H1 (cell line): ENCODE measurements at regions not wholly inside any gene's neighbourhood (a gene's known extent, or its start where the extent isn't known, plus 50 kb on each side); places are given as distances from the start of the nearest gene placed in this dataset.

Experiments
- CTCF ChIA-PET: fragments of 300-600 bp; sonication (Branson Sonifier 250); formaldehyde crosslinking; loops from one replicate; lab custom pipeline; 2021; ENCODE audit not compliant: partially characterized antibody; lab: Charles Lee
- POLR2A ChIA-PET: fragments of 300-600 bp; sonication (Branson Sonifier 250); formaldehyde crosslinking; loops from one replicate; lab custom pipeline; 2021; ENCODE audit warnings: inconsistent platforms; ENCODE audit not compliant: partially characterized antibody; lab: Charles Lee
- DNase-seq, 2 experiments: peaks; one replicate each; pipeline versions ENCODE4 v3.0.0 to v3.0.0-alpha.2; 2010 to 2022; ENCODE audit warnings: low spot score in 2 of 2, low read depth in 1 of 2, mixed read lengths in 1 of 2
- FAIRE-seq: peaks from 2 replicates; lab custom pipeline; 2011; peaks lifted over from hg19 to GRCh38; lab: Jason Lieb, UNC
- H2AFZ ChIP-seq: 2 replicates; pipeline ENCODE4 v1.8.1; 2012; ENCODE audit warnings: low read length, inconsistent platforms
- H2AK5ac ChIP-seq: 2 replicates; pipeline ENCODE4 v1.6.1; 2013; ENCODE audit warnings: low read depth, low read length
- H2BK120ac ChIP-seq: replicated peaks from 2 replicates; pipeline ENCODE3; 2013; ENCODE audit warnings: low read depth, low read length, inconsistent platforms
- H2BK12ac ChIP-seq: 2 replicates; pipeline ENCODE4 v1.6.1; 2013; ENCODE audit warnings: low read depth, low read length
- H2BK15ac ChIP-seq: 2 replicates; pipeline ENCODE4 v1.6.1; 2013; ENCODE audit warnings: low read length
- H2BK20ac ChIP-seq: 2 replicates; pipeline ENCODE4 v1.6.1; 2013; ENCODE audit warnings: low read length
- H2BK5ac ChIP-seq: 2 replicates; pipeline ENCODE4 v1.6.1; 2013; ENCODE audit warnings: low read depth, low read length
- H3K14ac ChIP-seq: 2 replicates; pipeline ENCODE4 v1.6.1; 2013; ENCODE audit warnings: inconsistent platforms; ENCODE audit not compliant: insufficient read length
- H3K18ac ChIP-seq: 2 replicates; pipeline ENCODE4 v1.6.1; 2013; ENCODE audit warnings: low read length; ENCODE audit errors: extremely low read depth
- H3K23ac ChIP-seq: 2 replicates; pipeline ENCODE4 v1.6.1; 2013; ENCODE audit warnings: inconsistent platforms; ENCODE audit not compliant: insufficient read length
- H3K23me2 ChIP-seq: 2 replicates; pipeline ENCODE4 v1.6.1; 2013; ENCODE audit warnings: low read depth, low read length
- H3K27ac ChIP-seq: 2 replicates; pipeline ENCODE4 v1.6.1; 2011; ENCODE audit warnings: low read depth, low read length, inconsistent platforms
- H3K27me3 ChIP-seq, 4 experiments: replicated peaks in 1 of 4; 1 replicate in 1 of 4; 2 replicates in 3 of 4; pipeline versions ENCODE4 v1.6.1 to v1.8.1; 2011 to 2013; ENCODE audit warnings: low read length in 3 of 4, mild to moderate bottlenecking in 3 of 4, inconsistent platforms in 2 of 4, mixed read lengths in 2 of 4, moderate library complexity in 1 of 4; ENCODE audit not compliant: control insufficient read depth in 3 of 4, insufficient read depth in 3 of 4; ENCODE audit errors: extremely low read depth in 1 of 4
- H3K36me3 ChIP-seq, 4 experiments: 2 replicates each; pipeline versions ENCODE4 v1.6.1 to v1.8.1; 2011 to 2013; ENCODE audit warnings: mild to moderate bottlenecking in 4 of 4, low read length in 3 of 4, moderate library complexity in 2 of 4, control low read depth in 1 of 4, inconsistent platforms in 1 of 4; ENCODE audit not compliant: insufficient read depth in 4 of 4, control insufficient read depth in 2 of 4
- H3K4ac ChIP-seq: replicated peaks from 2 replicates; pipeline ENCODE3; 2013; ENCODE audit warnings: low read length, low read depth, mixed read lengths, inconsistent platforms; ENCODE audit not compliant: insufficient read length
- H3K4me1 ChIP-seq, 4 experiments: replicated peaks in 1 of 4; 1 replicate in 1 of 4; 2 replicates in 3 of 4; pipeline versions ENCODE4 v1.6.1 to v1.8.1; 2011 to 2013; ENCODE audit warnings: low read length in 3 of 4, inconsistent platforms in 2 of 4, mixed read lengths in 1 of 4; ENCODE audit not compliant: insufficient read depth in 4 of 4, control insufficient read depth in 3 of 4
- H3K4me2 ChIP-seq, 2 experiments: 2 replicates each; pipeline versions ENCODE4 v1.6.1 to v1.8.1; 2011 to 2013; ENCODE audit warnings: low read depth in 2 of 2, low read length in 2 of 2, control low read depth in 1 of 2, inconsistent platforms in 1 of 2, mild to moderate bottlenecking in 1 of 2; ENCODE audit not compliant: insufficient read depth in 1 of 2
- H3K4me3 ChIP-seq, 4 experiments: fragments of 200-600, 300-600 bp in 1 of 4; sonication (generic), shearing (Covaris generic), sonication (Bioruptor Twin) in 1 of 4; 2 replicates each; pipeline versions ENCODE4 v1.5.1 to v1.8.1; 2011 to 2016; ENCODE audit warnings: low read length in 4 of 4, low read depth in 3 of 4, control low read depth in 2 of 4, inconsistent platforms in 2 of 4, mild to moderate bottlenecking in 2 of 4, mixed read lengths in 1 of 4, moderate library complexity in 1 of 4; ENCODE audit not compliant: insufficient read depth in 2 of 4; ENCODE audit errors: extremely low read depth in 1 of 4
- H3K56ac ChIP-seq: replicated peaks from 2 replicates; pipeline ENCODE3; 2013; ENCODE audit warnings: low read depth, mild to moderate bottlenecking, mixed read lengths, low read length, inconsistent platforms; ENCODE audit not compliant: insufficient read length
- H3K79me1 ChIP-seq: 2 replicates; pipeline ENCODE4 v1.6.1; 2013; ENCODE audit warnings: low read depth, low read length, control low read depth
- H3K79me2 ChIP-seq, 2 experiments: 2 replicates each; pipeline versions ENCODE4 v1.6.1 to v1.8.1; 2012 to 2013; ENCODE audit warnings: low read length in 2 of 2, mild to moderate bottlenecking in 2 of 2, inconsistent platforms in 1 of 2; ENCODE audit not compliant: insufficient read depth in 2 of 2, control insufficient read depth in 1 of 2
- H3K9ac ChIP-seq, 4 experiments: replicated peaks in 1 of 4; 1 replicate in 1 of 4; 2 replicates in 3 of 4; pipeline versions ENCODE4 v1.6.1 to v1.8.1; 2011 to 2013; ENCODE audit warnings: low read depth in 3 of 4, low read length in 3 of 4, control low read depth in 2 of 4, mild to moderate bottlenecking in 2 of 4, moderate library complexity in 2 of 4, inconsistent platforms in 1 of 4; ENCODE audit errors: extremely low read depth in 1 of 4
- H3K9me3 ChIP-seq, 2 experiments: 2 replicates each; pipeline versions ENCODE4 v1.6.1 to v1.8.1; 2012 to 2013; ENCODE audit warnings: mild to moderate bottlenecking in 2 of 2, moderate library complexity in 2 of 2, control low read depth in 1 of 2, inconsistent platforms in 1 of 2, low read depth in 1 of 2, low read length in 1 of 2, mixed read lengths in 1 of 2; ENCODE audit not compliant: insufficient read depth in 2 of 2
- H4K20me1 ChIP-seq, 2 experiments: replicated peaks in 1 of 2; 2 replicates each; pipeline versions ENCODE3 to v1.8.1; 2011 to 2013; ENCODE audit warnings: inconsistent platforms in 2 of 2, low read length in 2 of 2, mild to moderate bottlenecking in 1 of 2; ENCODE audit not compliant: insufficient read depth in 2 of 2, control insufficient read depth in 1 of 2
- H4K5ac ChIP-seq: 2 replicates; pipeline ENCODE4 v1.6.1; 2013; ENCODE audit warnings: low read length, low read depth, mixed read lengths, inconsistent platforms; ENCODE audit not compliant: insufficient read length
- H4K8ac ChIP-seq: 2 replicates; pipeline ENCODE4 v1.8.0; 2013; ENCODE audit warnings: mild to moderate bottlenecking, moderate library complexity, low read length, inconsistent platforms; ENCODE audit not compliant: insufficient read depth; ENCODE audit errors: extremely low read depth
- H4K91ac ChIP-seq: replicated peaks from 2 replicates; pipeline ENCODE3; 2013; ENCODE audit warnings: low read length, mixed read lengths, inconsistent platforms; ENCODE audit not compliant: insufficient read length
- CHD2 ChIP-seq: IDR thresholded peaks from 2 replicates; pipeline ENCODE4 v1.6.1; 2012; ENCODE audit warnings: low read length, improper control_type of control experiment
- CTBP2 ChIP-seq: IDR thresholded peaks from 2 replicates; pipeline ENCODE4 v1.7.0; 2011; ENCODE audit warnings: borderline replicate concordance, mild to moderate bottlenecking, moderate library complexity, mixed read lengths, low read length; ENCODE audit not compliant: insufficient read depth, insufficient read length
- E2F6 ChIP-seq: IDR thresholded peaks from 2 replicates; pipeline ENCODE4 v1.6.1; 2012; ENCODE audit warnings: inconsistent platforms
- EP300 ChIP-seq, 2 experiments: IDR thresholded peaks; 1 replicate in 1 of 2; 2 replicates in 1 of 2; pipeline ENCODE4 v1.6.1; 2011 to 2012; ENCODE audit warnings: low read depth in 2 of 2, low read length in 2 of 2, mild to moderate bottlenecking in 2 of 2, borderline replicate concordance in 1 of 2, inconsistent platforms in 1 of 2, moderate library complexity in 1 of 2
- EZH2 ChIP-seq: fragments of 200-600 bp; sonication (generic); IDR thresholded peaks from 2 replicates; pipeline ENCODE4 v1.7.1; 2012; ENCODE audit warnings: low read depth, mild to moderate bottlenecking, moderate library complexity, low read length, inconsistent platforms; ENCODE audit not compliant: severe bottlenecking
- HDAC2 ChIP-seq, 2 experiments: fragments of 300-600 bp in 1 of 2; sonication (generic) in 1 of 2; IDR thresholded peaks; 2 replicates each; pipeline ENCODE4 v1.6.1; 2011 to 2012; ENCODE audit warnings: low read depth in 2 of 2, low read length in 2 of 2, mild to moderate bottlenecking in 2 of 2, moderate library complexity in 2 of 2, borderline replicate concordance in 1 of 2, inconsistent platforms in 1 of 2
- HDAC6 ChIP-seq: IDR thresholded peaks from one replicate; pipeline ENCODE4 v1.7.1; 2012; ENCODE audit warnings: low read depth, mild to moderate bottlenecking, inconsistent platforms, low read length, moderate library complexity
- JUND ChIP-seq: IDR thresholded peaks from 2 replicates; pipeline ENCODE4 v1.6.1; 2011; ENCODE audit warnings: mild to moderate bottlenecking, improper control_type of control experiment, low read length
- RAD21 ChIP-seq, 2 experiments: IDR thresholded peaks in 1 of 2; conservative IDR thresholded peaks in 1 of 2; 2 replicates each; pipeline ENCODE4 v1.6.1; 2011; ENCODE audit warnings: low read depth in 2 of 2, low read length in 2 of 2, improper control_type of control experiment in 1 of 2, inconsistent platforms in 1 of 2, mild to moderate bottlenecking in 1 of 2, moderate library complexity in 1 of 2
- SP2 ChIP-seq: IDR thresholded peaks from 2 replicates; pipeline ENCODE4 v1.6.1; 2012; ENCODE audit warnings: mild to moderate bottlenecking, low read length, inconsistent platforms
- USF2 ChIP-seq: IDR thresholded peaks from 2 replicates; pipeline ENCODE4 v1.6.1; 2011; ENCODE audit warnings: low read length, improper control_type of control experiment
- WGBS, 2 experiments: shearing (Covaris generic) in 1 of 2; methylation state at CpG; one replicate each; pipeline versions ENCODE4 v1.1.6 to v1.1.7; 2013 to 2015; ENCODE audit warnings: low lambda C conversion rate in 2 of 2, mixed read lengths in 2 of 2, inconsistent platforms in 1 of 2, low coverage in 1 of 2, missing lambda C conversion rate in 1 of 2; ENCODE audit not compliant: insufficient replicate concordance in 2 of 2, insufficient coverage in 1 of 2, insufficient read length in 1 of 2; ENCODE audit errors: extremely low coverage in 1 of 2, missing lambda C conversion rate in 1 of 2; 5-methylcytosine and 5-hydroxymethylcytosine counted together

GRCh38 chr21:35164971-35165483, 115.9 kb upstream of the RUNX1 start:
- Histone ChIP-seq H2BK12ac (no peak overlapping the region), H2BK20ac (no peak overlapping the region), H4K8ac (no peak overlapping the region), H3K23me2 (no peaks in the 10 kb centered on the region), H2BK120ac (no peak overlapping the region), H4K5ac (no peak overlapping the region), H4K91ac (no peak overlapping the region), H3K79me1 (no peaks in the 10 kb centered on the region), H3K9me3 (peaks cover 3 to 4% of the 10 kb centered on the region in 2 experiments; a peak in 1 of 4 replicates), H3K56ac (no peak overlapping the region), H3K27me3 (no peaks in the 10 kb centered on the region), H3K23ac (no peak overlapping the region), H3K27ac (no peak overlapping the region), H2AK5ac (no peak overlapping the region), H3K18ac (no peak overlapping the region), H2BK5ac (no peak overlapping the region), H3K4me1 (peaks cover 0 to 4% (median 4%) of the 10 kb centered on the region in 4 experiments; a peak in 5 of 7 replicates), H3K4me3 (no peak overlapping the region), H3K4ac (no peak overlapping the region), H4K20me1 (no peaks in the 10 kb centered on the region), H3K4me2 (no peak overlapping the region), H2AFZ (no peak overlapping the region), H3K36me3 (no peaks in the 10 kb centered on the region), H3K79me2 (no peaks in the 10 kb centered on the region), H3K9ac (no peak overlapping the region), H3K14ac (no peak overlapping the region), H2BK15ac (no peak overlapping the region)
- CTCF ChIA-PET = no interaction called here
- POLR2A ChIA-PET = no interaction called here
- FAIRE-seq (no peak), DNase-seq (no peak)
- WGBS, 2 experiments = 90% methylated on average over 3 of the region's 3 CpGs; no CpG with 5 or more reads in 1 of the 2 experiments
- TF ChIP-seq HDAC2 (IDR thresholded peaks at IDR 0.05; ENCODE audit: borderline replicate concordance in 1 of 2, low read depth in 2 of 2, low read length in 2 of 2) = no peak
- TF ChIP-seq E2F6 = no peak
- no peak for TF ChIP-seq USF2
- no peak for TF ChIP-seq SP2
- TF ChIP-seq EZH2 = no peak
- no peak for TF ChIP-seq HDAC6
- TF ChIP-seq CHD2 = no peak
- TF ChIP-seq RAD21 (IDR thresholded peaks at IDR 0.05 in 1 of 2, conservative IDR thresholded peaks at IDR 0.05 in 1 of 2; ENCODE audit: low read depth in 2 of 2, low read length in 2 of 2) = no peak
- TF ChIP-seq JUND = no peak
- TF ChIP-seq CTBP2 = no peak
- TF ChIP-seq EP300 (IDR thresholded peaks at IDR 0.05; ENCODE audit: borderline replicate concordance in 1 of 2, low read depth in 2 of 2, low read length in 2 of 2) = no peak
